ENCODE measurements at regions not wholly inside any gene's neighbourhood (a gene's known extent, or its start where the extent isn't known, plus 50 kb on each side); places are given as distances from the start of the nearest gene placed in this dataset.
"Not testable (repeated sequence)": the region's sequence is repeated elsewhere in the genome, so short reads cannot be mapped to it uniquely, and the experiment has no call there.

DNA sequence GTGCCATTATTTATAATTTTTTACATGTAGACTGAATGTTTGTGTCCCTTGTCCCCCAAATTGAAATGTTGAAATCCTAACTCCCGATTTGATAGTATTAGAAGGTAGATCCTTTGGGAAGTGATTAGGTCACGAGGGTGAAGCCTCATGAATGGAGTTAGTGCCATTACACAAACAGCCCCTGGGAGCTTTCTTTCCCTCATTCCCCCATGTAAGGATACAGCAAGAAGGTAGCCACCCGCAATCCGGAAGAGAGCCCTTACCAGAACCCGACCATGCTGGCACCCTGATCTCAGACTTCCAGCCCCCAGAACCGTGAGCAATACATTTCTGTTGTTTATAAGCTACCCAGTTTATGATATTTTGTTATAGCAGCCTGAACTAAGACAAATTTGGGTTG is 143.2 kb downstream of the NPIPB5 start:
- DNase-seq (ENCODE audit: low read depth) = no peak

DNA sequence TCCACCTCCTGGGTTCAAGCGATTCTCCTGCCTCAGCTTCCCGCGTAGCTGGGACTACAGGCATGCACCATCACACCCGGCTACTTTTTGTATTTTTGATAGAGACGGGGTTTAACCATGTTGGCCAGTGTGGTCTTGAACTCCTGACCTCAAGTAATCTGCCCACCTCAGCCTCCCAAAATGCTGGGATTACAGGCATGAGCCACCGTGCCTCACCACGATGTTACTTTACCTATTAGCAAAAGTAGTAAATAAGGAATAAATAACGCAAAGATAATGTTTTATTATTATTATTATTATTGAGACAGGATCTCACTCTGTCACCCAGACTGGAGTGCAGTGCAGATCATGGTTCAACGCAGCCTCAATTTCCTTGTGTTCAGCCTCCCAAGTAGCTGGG is 145.9 kb downstream of the NPIPB5 start:
- not testable (repeated sequence) for DNase-seq (ENCODE audit: low read depth)

DNA sequence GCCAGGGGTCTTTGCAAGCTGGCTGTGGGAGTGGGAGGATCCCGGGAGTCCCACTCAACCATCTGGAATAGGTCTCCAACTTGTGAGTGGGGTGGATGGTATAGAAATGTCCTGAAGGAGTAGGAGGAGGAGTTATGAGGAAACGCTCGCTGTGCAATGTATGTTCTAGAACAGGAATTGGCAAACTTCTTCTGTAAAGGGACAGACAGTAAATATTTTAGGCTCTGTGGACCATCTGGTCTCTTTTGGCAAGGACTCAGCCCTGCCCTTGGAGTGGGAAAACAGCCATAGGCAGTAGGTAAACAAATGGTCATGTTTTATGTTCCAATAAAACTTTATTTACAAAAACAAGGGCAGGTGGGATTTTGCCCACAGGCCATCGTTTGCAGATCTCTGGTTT is 149.2 kb downstream of the NPIPB5 start:
- no peak for DNase-seq (ENCODE audit: low read depth)

DNA sequence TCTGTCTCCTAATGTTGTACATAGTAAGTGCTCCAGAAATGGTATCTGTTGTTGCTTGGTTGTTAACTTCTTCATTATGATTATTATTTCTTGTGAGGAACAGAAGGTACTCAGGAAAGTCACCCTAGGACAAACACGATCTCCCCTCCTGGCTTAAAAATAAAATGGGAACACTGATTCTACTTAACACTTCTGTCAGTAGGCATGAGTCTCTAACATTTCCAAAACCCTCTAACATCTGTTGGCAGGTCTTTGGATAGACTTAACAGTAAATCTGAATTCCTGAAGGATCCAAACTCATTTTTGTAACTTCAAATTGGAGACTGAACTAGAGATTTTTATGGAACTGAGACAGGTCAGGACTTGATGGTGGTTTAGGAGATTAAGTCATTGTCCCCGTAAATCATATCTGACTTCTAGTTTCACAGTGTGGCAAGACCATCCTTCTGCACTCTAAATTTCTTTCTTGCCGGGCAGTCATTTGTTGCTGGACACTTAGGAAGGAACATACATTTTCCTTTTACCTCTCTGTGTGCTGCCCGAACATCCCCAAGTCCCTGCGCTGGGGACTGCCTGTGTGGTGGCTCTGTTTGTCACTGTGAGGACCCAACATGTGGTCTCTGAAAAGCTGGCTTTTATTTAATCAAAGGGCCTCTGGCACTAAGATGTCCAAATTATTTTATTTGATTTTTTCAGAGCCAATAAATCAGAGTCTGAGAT is 149.9 kb downstream of the NPIPB5 start:
- DNase-seq (ENCODE audit: low read depth) = no peak

DNA sequence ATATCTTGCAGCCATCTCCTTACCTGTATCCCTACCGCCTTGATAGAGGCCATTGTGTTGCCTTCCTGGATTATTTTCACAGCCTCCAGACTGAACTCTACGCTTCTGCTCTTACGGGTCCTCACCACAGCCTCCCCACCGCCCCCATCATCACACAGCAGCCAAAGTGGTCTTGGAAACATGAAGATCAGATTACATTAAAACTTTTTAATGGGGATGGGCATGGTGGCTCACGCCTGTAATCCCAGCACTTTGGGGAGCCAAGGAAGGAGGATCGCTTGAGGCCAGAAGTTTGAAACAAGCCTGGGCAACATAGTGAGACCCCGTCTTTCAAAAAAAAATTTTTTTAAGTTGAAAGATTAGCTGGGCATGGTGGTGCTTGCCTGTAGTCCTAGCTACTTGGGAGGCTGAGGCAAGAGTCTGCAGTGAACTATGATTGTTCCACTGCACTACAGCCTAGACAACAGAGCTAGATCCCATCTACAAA is 150.5 kb downstream of the NPIPB5 start:
- no peak for DNase-seq (ENCODE audit: low read depth)

DNA sequence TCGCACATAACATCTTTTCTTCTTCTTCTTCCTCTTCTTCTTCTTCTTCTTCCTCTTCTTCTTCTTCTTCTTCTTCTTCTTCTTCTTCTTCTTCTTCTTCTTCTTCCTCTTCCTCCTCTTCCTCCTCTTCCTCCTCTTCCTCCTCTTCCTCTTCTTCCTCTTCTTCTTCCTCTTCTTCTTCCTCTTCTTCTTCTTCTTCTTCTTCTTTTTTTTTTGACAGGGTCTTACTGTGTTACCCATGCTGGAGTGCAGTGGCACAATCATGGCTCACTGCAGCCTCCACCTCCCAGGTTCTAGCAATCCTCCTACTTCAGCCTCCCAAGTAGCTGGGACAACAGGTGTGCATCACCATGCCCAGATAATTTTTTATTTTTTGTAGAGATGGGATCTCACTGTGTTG is 151.0 kb upstream of the HS3ST2 start:
- DNase-seq (ENCODE audit: low read depth) = not testable (repeated sequence)

DNA sequence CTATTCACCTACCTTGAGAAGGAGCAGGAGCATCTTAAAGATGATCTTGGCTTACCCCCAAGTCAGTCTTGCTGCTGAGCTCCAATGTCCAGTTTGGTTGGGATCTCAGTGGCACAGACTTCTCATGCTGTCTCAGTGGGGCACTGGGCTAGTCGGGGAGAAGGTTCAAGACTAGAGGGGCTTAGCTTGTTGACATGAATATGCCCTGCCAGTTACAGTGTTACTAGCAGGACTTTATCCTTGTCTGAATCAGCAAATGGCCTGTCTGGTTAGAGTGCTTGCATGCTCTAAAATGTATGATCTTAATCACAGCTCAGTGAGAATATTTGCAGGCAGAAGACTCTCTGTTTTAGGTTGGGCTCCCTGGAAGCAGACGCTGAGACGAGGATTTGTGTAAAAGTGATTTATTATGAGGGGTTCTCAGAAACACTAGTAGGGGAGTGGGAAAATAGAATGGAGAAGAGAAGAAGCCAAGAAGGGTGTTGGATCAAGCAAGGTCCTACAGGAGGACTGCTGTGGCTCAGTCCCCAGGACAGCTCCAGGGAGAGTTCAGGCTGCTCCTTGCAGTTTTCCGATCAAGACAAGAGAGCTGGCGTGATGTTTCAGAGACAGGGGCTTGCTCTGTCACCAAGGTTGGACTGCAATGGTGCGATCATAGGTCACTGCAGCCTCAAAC is 150.4 kb upstream of the HS3ST2 start:
- no peak for DNase-seq (ENCODE audit: low read depth)

DNA sequence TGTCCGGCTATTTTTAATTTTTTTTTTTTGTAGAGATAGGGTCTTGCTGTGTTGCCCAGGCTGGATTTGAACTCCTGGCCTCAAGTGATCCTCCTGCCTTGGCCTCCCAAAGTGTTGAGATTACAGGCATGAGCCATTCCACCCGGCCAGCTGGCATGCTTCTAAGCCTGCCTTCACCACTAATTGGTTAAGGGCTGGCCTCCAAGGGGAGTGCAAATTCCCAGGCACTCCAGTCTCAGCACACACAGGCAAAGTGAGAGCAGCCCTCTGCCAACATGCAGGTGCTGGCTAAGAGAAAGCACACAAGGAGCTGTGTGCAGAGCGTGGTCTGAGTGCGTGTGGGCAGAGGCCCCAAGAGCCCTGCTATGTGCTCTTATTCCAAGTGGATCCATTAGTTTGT is 149.8 kb upstream of the HS3ST2 start:
- DNase-seq (ENCODE audit: low read depth) = no peak

DNA sequence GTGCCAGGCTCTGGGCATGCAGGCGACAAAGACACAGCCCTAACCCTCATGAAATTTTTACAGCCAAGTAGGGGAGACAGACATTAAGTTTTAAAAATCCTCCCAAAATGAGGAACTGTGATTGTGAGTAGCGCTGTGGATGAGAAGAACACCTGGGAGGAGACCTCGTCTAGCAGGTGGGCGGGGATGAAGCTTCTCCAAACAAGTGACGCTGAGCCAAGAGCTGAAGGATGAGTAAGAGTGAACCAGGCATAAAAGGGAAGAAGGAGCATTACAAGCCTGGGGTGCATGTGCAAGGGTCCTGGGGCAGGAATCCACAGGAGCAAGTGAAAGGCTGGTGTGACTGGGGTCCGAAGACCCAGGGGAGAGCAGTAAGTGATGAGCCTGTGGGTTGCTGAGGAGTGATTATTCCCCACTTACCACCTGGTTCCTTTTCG is 149.4 kb upstream of the HS3ST2 start:
- DNase-seq (ENCODE audit: low read depth) = no peak

DNA sequence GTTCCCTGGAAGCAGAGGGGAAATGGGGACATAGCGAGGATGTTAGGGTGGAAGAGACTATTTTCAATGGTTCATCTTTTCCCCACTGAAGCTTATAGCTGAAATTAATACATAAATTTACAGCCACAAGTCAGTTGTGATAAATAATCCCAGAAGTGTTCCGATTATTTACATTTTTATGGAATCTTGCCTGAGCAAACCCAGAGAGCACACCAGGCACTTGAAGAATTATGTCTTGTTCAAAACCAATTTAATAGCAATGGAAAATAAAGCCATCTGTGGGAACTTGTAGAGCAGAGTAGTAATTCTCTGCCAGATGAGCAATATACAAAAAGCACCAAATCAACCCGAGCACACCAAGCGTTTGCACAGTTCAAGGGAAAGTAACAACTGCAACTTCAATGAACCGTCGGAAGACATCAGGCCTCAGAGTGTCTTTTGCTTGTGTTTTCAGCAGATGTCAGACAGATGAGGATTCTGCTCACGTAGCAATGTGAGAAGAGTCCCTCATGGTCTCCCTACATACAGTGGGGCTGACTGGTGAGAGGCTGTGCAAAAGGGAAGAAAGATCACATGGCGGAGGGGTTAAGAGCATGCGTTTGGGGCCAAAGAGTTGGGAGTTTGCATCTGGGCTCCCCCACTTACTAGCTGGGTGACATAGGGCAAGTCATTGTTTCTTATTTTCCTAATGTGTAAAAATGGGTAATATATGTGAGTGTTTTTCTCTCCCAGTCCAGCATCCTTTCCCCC is 148.7 kb upstream of the HS3ST2 start:
- no peak for DNase-seq (ENCODE audit: low read depth)

DNA sequence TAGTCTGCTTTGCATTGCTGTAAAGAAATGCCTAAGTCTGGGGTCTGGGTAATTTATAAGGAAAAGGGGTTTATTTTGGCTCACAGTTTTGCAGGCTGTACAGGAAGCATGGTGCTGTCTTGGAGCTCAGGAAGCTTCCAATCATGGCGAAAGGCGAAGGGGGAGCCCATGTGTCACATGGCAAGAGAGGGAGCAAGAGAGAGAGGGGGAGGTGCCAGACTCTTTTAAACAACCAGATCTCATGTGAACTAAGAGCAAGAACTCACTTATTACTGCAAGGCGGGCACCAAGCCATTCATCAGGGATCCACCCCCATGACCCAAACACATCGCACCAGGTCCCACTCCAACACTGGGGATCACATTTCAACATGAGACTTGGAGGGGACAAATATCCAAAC is 148.2 kb upstream of the HS3ST2 start:
- no peak for DNase-seq (ENCODE audit: low read depth)

DNA sequence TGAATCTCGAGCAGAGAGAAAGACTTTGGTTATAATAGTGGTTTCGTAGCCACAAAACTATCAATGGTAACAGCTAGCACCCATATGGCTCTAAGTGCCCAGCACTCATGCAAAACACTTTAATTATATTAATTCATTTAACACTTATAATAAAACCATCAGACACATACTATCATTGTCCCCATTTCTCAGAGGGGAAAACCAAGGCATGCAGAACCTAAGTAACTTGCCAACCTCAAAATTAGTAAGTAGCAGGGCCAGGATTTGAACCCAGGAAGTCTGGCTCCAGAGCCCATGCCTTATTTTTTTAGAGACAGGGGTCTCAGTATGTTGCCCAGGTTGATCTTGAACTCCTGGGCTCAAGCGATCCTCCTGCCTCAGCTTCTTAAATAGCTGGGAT is 145.6 kb upstream of the HS3ST2 start:
- no peak for DNase-seq (ENCODE audit: low read depth)

DNA sequence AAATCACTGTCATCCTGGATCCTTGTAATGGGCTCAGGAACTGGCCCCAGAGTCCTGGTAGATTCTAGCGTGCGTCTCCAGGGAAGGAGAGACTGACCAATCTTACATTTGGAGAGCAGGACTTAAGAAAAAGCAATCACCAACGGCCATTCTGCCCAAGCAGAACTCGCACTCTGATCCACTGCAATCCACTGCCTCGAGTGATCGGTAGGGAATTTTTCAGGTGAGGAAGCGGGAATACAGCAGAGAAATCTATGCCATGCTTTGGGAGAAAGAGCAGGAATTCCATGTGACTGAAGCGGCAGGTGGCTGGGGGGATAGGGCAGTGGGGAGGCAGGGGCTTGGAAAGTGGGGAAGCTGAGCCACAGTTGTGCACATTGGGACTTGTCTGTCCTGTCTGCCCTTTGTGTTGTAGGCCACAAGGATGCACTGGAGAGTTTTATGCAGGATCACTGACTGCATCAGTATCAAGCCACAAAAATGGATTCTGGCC is 143.9 kb upstream of the HS3ST2 start:
- DNase-seq (ENCODE audit: low read depth) = no peak

DNA sequence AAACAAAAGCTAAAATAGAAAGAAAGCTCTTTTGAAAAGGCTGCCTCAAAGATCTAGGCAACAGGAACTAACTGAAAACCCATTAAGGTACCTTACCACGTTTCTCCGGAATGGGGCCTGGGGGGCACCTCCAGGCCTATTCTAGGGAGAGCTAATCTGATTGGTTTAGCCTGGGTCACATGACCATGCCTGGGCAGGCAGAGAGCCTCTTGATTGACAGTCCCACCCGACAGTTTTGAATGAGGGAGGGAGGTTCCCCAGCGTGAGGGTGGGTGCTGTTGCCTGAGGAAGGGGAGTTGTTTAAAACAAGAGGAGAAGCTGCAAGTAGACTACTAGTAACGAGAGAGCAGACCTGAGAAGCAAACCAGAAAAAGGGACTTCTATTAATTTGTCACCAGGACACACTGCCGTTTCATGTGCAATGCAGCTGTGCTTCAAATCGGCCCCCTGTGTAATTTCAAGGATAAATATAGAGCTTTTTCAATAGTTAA is 143.4 kb upstream of the HS3ST2 start:
- DNase-seq (ENCODE audit: low read depth) = peak; percentile 43

DNA sequence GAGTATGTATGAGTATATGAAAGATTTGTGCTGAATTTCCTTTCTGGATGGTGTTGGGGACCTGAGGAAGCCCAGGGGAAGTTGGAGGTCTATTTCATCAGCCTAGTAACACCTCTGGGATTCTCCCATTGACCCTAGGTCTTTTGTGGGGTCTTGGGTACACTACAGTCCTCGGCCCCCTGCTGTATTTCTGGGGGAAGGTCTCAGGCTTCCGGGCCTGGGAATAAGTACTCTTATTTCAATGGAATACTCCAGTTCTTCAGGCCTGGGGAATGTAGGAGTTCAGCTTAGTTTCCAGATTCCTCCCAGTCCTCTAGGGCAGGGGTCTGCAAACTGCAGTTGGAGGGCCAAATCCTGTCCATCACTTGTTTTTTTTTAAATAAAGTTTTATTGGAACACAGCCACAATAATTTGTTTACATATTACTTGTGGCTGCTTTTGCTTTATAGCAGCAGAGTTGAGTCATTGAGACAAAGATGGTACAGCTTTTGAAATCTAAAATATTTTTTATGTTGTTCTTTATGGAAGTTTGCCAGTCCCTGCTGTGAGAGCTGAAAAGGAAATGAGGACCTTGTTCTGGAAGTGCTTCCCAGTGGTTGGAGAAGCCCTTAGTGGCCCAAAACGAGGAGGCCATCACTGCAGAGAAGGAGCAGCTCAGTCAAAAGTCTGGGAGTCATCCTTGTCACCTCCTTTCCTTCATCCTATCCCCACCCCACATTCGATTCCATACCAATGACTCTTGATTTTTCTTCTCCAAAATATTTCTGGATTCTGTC is 142.5 kb upstream of the HS3ST2 start:
- no peak for DNase-seq (ENCODE audit: low read depth)

DNA sequence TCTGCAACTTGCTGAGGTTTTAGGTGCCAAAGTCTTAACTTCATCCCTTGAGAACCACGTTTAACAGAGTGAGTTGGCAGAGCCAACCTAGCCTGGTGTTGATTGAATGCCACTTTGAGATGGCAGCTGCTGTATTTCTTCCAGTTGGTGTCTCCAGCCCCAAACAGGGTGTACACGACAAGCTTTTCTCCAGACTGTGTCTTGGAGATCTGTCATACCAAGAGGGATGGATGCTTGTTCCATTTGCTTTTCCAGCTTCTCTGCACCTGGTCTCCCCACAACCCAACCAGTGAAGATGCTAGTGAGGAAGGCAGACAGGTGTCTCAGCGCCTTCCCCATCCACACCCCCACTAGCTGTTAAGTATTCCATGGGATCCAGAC is 141.1 kb upstream of the HS3ST2 start:
- DNase-seq (ENCODE audit: low read depth) = no peak

DNA sequence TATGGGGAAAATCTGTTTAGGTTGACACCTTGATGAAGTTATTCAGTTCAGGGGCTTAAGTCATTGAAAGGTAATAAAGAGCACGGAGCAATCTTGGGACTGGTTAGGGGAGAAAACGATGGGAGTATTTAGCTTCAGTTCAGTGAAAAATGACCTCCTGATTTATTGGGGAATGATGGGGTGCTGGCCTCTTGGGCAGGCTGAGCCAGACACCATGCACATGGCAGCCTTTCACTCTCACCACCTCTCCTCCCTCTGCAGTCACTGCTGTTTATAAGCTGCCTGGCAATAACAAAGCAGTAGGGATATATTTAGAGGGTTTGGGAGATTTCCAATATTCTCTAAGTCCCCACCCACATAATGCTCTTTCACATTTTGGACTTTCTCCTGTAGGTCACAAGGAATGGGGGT is 140.5 kb upstream of the HS3ST2 start:
- no peak for DNase-seq (ENCODE audit: low read depth)

DNA sequence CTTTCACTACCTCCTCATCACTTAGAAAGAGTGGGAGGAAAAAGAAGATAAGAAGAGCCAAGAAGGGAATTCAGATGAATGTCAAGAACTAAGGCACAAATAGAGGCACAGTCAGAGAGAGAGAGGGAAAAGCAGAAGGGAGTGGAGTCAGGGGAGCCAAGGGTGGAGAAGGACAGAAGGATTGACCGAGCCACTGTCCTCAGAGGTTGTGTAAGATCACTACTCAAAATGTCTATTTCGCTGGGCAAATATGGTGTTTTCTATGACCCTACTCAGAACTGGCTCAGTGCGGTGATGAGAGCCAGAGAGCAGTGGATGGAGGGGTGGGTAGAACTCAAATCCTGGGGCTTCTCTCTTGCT is 139.2 kb upstream of the HS3ST2 start:
- no peak for DNase-seq (ENCODE audit: low read depth)

DNA sequence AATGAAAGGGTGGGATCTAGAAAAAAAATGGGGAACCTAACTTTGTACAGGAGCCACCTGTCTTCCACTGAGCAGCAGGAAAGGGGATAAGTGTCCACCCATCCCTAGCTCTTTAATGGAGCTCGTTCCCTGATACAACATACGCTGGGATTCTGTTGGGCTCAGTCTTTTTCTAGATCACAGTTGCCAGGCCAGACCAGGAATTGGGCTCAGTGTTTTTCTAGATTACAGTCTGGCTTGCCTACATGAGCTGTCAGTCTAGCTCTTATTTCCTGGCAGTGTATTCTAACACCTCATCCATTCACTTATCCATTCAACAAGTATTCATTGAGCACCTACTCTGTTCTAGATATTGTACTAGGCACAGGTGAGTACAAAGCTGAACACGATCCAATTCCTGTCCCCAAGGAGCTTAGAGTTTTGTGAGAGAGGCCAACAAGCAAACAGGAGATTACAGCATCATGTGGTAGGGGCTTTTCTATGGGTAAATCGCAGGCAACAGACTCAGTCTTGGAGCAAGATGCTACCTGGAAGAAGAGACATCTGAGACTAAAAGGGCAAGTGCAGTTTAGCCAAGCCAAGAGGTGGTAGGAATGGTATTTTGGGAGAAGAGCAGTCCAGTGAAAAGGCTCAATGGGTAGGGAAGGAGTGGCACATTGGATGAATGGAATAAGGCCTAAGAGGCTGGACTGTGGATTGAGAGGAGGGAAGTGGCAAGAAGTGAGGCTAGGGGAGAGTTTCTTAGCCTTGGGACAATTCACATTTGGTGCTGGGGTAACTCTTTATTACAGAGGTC is 138.0 kb upstream of the HS3ST2 start:
- DNase-seq (ENCODE audit: low read depth) = no peak

DNA sequence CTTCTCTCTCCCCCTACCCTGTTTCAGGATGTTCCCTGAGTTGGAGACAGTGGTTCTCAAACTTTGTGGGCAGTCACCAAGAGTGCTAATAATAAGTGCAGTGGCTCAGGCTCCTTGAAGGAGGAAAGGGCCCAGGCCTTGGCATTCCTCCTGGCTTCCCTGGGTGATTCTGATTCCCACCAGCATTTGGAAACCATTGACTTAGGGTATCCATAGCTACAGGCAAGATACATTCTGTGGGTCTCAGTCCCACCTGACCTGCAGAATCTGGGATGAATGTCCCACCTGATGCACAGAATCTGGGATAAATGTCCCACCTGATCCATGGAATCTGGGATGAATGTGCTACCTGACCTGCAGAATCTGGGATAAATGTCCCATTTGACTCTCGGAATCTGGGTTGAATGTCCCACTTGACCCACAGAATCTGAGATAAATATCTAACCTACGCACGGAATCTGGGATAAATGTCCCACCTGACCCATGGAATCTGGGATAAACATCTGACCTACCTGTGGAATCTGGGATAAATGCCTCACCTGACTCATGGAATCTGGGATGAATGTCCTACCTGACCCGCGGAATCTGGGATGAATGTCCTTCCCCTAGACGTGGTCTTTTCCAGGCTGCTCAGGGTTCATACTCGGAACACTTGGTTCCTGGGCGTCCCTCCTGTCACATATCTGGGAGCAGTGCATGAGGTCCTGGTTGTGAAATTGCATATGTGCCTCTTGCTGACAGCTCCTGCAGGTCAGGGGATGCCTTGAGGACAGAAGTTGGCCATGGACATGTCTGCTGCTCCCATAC is 136.7 kb upstream of the HS3ST2 start:
- DNase-seq (ENCODE audit: low read depth) = no peak

All from Daoy (cell line).